Bronchial epithelial cell (primary cell): ENCODE measurements at regions not wholly inside any gene's neighbourhood (a gene's known extent, or its start where the extent isn't known, plus 50 kb on each side); places are given as distances from the start of the nearest gene placed in this dataset.

Source experiments
- DNase-seq: peaks from one replicate; pipeline ENCODE4 v3.0.0-alpha.2; 2010; ENCODE audit warnings: low read depth
- FAIRE-seq: peaks from 2 replicates; lab custom pipeline; 2011; peaks lifted over from hg19 to GRCh38; lab: Jason Lieb, UNC
- H3K27me3 ChIP-seq: 2 replicates; pipeline ENCODE4 v1.5.1; 2011; ENCODE audit warnings: low read length; ENCODE audit not compliant: control insufficient read depth, insufficient read depth
- H3K36me3 ChIP-seq: 2 replicates; pipeline ENCODE4 v1.5.1; 2011; ENCODE audit warnings: low read length; ENCODE audit not compliant: control insufficient read depth, insufficient read depth
- H3K4me3 ChIP-seq: 2 replicates; pipeline ENCODE4 v1.5.1; 2011; ENCODE audit warnings: mild to moderate bottlenecking, low read depth, low read length, control low read depth
- CTCF ChIP-seq: IDR thresholded peaks from 2 replicates; pipeline ENCODE4 v1.5.1; 2011; ENCODE audit warnings: mild to moderate bottlenecking, moderate library complexity, low read length, control low read depth, inconsistent platforms; ENCODE audit not compliant: insufficient read depth, severe bottlenecking

GRCh38 chr18:78376046-78376445 is 603.6 kb upstream of the SALL3 start:
- no peak for TF ChIP-seq CTCF
- Histone ChIP-seq H3K36me3 (no peaks in the 10 kb centered on the region), H3K4me3 (no peak overlapping the region), H3K27me3 (no peaks in the 10 kb centered on the region)
- DNase-seq (no peak), FAIRE-seq (no peak)

- DNase-seq (no peak), FAIRE-seq (no peak)
- TF ChIP-seq CTCF: no peak
- Histone ChIP-seq H3K4me3 (no peak overlapping the region), H3K27me3 (no peaks in the 10 kb centered on the region), H3K36me3 (no peaks in the 10 kb centered on the region)
Observed at GRCh38 chr18:78378403-78378802, 601.2 kb upstream of the SALL3 start.

GRCh38 chr18:78378983-78379382 is 600.6 kb upstream of the SALL3 start:
- no peak overlapping the region for H3K4me3 ChIP-seq
- no peaks in the 10 kb centered on the region for H3K27me3 ChIP-seq
- no peaks in the 10 kb centered on the region for H3K36me3 ChIP-seq
- no peak for FAIRE-seq
- DNase-seq: no peak
- no peak for TF ChIP-seq CTCF

GRCh38 chr18:78390348-78390951 is 589.2 kb upstream of the SALL3 start:
- FAIRE-seq (no peak), DNase-seq (no peak)
- no peaks in the 10 kb centered on the region for H3K27me3 ChIP-seq
- no peaks in the 10 kb centered on the region for H3K36me3 ChIP-seq
- no peak for TF ChIP-seq CTCF
- H3K4me3 ChIP-seq: no peak overlapping the region

GRCh38 chr18:78390952-78391348 is 588.7 kb upstream of the SALL3 start:
- DNase-seq (no peak), FAIRE-seq (no peak)
- no peak overlapping the region for H3K4me3 ChIP-seq
- H3K36me3 ChIP-seq: no peaks in the 10 kb centered on the region
- no peaks in the 10 kb centered on the region for H3K27me3 ChIP-seq
- TF ChIP-seq CTCF: no peak
